ENCODE measurements at regions not wholly inside any gene's neighbourhood (a gene's known extent, or its start where the extent isn't known, plus 50 kb on each side); places are given as distances from the start of the nearest gene placed in this dataset.
A peak's percentile ranks its signal among the peaks of the same experiment; 100 is the strongest.

DNA sequence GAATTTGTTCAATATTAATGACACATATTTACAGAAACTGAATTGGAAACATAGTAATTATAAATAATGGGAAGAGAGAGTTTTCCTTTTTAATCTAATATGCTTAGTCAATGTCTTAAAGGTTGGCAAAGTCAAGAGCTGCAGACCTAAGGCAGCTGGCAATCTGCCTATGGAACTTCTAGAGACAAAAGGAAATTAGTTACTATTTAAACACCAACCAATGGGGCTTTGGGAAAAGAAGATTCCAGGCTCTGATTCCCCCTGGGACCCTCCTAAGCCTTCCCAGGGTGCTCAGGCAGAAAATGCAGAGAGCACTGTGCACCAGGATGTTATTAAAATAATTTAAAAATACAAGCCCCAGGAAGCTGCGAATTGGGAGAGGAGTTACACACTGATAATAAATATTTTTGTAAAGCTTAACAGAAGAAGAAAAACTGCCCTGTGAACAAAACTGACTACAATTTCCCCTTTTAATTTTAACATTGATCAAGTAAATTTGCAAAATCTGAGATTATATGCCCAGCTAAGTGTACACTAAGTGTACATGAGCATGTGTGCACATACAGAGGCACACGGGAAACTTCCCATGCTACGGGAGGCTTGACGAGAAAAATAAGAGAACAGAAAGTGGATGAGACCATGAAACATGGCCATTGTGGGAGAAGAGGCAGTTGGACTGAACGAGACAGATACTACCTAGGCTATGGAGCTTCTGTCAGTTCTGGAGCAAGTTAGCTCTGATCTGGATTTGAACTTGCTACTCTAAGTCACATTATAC lies 77.4 kb upstream of the ADAMTS16 start:
- ATAC-seq (ENCODE audit: low read depth) (no peak), DNase-seq (ENCODE audit: low spot score) (no peak)
- H3K9me3 ChIP-seq (ENCODE audit: severe bottlenecking) = no peaks in the 10 kb centered on the region
- TF ChIP-seq, protein P1, sequence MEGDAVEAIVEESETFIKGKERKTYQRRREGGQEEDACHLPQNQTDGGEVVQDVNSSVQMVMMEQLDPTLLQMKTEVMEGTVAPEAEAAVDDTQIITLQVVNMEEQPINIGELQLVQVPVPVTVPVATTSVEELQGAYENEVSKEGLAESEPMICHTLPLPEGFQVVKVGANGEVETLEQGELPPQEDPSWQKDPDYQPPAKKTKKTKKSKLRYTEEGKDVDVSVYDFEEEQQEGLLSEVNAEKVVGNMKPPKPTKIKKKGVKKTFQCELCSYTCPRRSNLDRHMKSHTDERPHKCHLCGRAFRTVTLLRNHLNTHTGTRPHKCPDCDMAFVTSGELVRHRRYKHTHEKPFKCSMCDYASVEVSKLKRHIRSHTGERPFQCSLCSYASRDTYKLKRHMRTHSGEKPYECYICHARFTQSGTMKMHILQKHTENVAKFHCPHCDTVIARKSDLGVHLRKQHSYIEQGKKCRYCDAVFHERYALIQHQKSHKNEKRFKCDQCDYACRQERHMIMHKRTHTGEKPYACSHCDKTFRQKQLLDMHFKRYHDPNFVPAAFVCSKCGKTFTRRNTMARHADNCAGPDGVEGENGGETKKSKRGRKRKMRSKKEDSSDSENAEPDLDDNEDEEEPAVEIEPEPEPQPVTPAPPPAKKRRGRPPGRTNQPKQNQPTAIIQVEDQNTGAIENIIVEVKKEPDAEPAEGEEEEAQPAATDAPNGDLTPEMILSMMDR (IDR thresholded peaks at IDR 0.05; ENCODE audit: poor library complexity, severe bottlenecking) = no peak
- H3K4me1 ChIP-seq (ENCODE audit: insufficient read depth, poor library complexity, severe bottlenecking) = no peaks in the 10 kb centered on the region
- no peak overlapping the region for H3K4me3 ChIP-seq (ENCODE audit: severe bottlenecking)
- H3K36me3 ChIP-seq (ENCODE audit: low read depth) = no peaks in the 10 kb centered on the region
- peaks cover 50% of the 10 kb centered on the region for H3K27me3 ChIP-seq (ENCODE audit: insufficient read depth, poor library complexity, severe bottlenecking)
- H3K27ac ChIP-seq (ENCODE audit: poor library complexity, severe bottlenecking) = no peak overlapping the region

GRCh38 chr5:5063533-5063953 lies 76.6 kb upstream of the ADAMTS16 start:
- TF ChIP-seq, protein P1 (IDR thresholded peaks at IDR 0.05; ENCODE audit: poor library complexity, severe bottlenecking) = no peak
- H3K36me3 ChIP-seq (ENCODE audit: low read depth) = no peaks in the 10 kb centered on the region
- H3K4me1 ChIP-seq (ENCODE audit: insufficient read depth, poor library complexity, severe bottlenecking) = no peaks in the 10 kb centered on the region
- peaks cover 42% of the 10 kb centered on the region for H3K27me3 ChIP-seq (ENCODE audit: insufficient read depth, poor library complexity, severe bottlenecking)
- H3K9me3 ChIP-seq (ENCODE audit: severe bottlenecking) = no peaks in the 10 kb centered on the region
- H3K4me3 ChIP-seq (ENCODE audit: severe bottlenecking) = no peak overlapping the region
- H3K27ac ChIP-seq (ENCODE audit: poor library complexity, severe bottlenecking) = no peak overlapping the region
- ATAC-seq (ENCODE audit: low read depth) = no peak
- DNase-seq (ENCODE audit: low spot score) = no peak

- no peaks in the 10 kb centered on the region for H3K4me1 ChIP-seq (ENCODE audit: insufficient read depth, poor library complexity, severe bottlenecking)
- H3K27me3 ChIP-seq (ENCODE audit: insufficient read depth, poor library complexity, severe bottlenecking) = peaks cover 32% of the 10 kb centered on the region
- H3K9me3 ChIP-seq (ENCODE audit: severe bottlenecking) = no peaks in the 10 kb centered on the region
- TF ChIP-seq, protein P1 (IDR thresholded peaks at IDR 0.05; ENCODE audit: poor library complexity, severe bottlenecking) = no peak
- ATAC-seq (ENCODE audit: low read depth) (no peak), DNase-seq (ENCODE audit: low spot score) (no peak)
- H3K36me3 ChIP-seq (ENCODE audit: low read depth) = no peaks in the 10 kb centered on the region
- H3K27ac ChIP-seq (ENCODE audit: poor library complexity, severe bottlenecking) = no peak overlapping the region
- no peak overlapping the region for H3K4me3 ChIP-seq (ENCODE audit: severe bottlenecking)
Observed at GRCh38 chr5:5065472-5065871, 74.7 kb upstream of the ADAMTS16 start.

DNA sequence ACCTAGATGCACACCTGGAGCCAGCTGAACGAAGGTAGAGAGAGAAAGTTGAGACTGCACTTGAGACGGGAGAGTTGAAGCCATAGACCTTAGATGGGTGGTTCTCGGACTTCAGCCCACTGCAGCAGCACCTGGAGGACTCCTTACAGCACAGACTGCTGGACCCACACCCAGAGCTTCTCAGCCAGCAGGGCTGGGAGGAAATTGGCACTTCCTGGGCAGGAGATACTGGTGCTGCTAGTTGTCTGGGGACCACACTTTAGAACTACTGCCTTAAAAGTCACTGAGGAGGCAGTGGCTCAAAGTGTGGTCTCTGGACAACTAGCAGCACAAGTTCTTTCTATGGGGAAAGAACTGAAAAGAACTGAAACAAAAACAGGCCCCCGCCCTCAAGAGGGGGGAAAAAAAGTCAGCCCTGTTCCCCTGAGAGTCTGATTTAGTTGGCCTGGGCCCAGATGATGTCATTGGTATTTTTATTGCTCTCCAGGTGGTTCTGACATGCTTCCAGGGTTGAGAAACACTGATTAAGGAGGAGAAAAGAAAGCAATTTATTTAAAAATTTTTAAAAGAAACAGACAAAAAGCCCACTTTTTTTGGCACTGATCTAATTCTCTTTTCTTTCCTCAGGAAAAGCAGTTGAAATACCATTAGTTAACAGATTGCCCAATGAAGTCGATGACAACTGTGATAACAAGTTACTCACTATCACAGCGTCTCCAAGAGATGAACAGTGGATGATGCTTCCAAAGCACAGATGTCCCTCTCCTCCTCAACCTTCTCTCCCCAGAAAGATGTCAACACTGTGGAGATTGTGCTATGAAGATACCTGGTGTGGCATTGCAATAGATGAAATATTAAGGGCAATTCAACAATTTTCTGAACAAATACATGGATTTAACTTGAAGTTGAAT lies 73.6 kb upstream of the ADAMTS16 start:
- TF ChIP-seq, protein P1 (IDR thresholded peaks at IDR 0.05; ENCODE audit: poor library complexity, severe bottlenecking) = no peak
- Histone ChIP-seq H3K27ac (ENCODE audit: poor library complexity, severe bottlenecking) (no peak overlapping the region), H3K36me3 (ENCODE audit: low read depth) (no peaks in the 10 kb centered on the region), H3K4me1 (ENCODE audit: insufficient read depth, poor library complexity, severe bottlenecking) (no peaks in the 10 kb centered on the region), H3K27me3 (ENCODE audit: insufficient read depth, poor library complexity, severe bottlenecking) (peaks cover 27% of the 10 kb centered on the region), H3K4me3 (ENCODE audit: severe bottlenecking) (no peak overlapping the region), H3K9me3 (ENCODE audit: severe bottlenecking) (no peaks in the 10 kb centered on the region)
- peak; percentile 66 for ATAC-seq (ENCODE audit: low read depth)
- no peak for DNase-seq (ENCODE audit: low spot score)
